ENCODE measurements at regions not wholly inside any gene's neighbourhood (a gene's known extent, or its start where the extent isn't known, plus 50 kb on each side); places are given as distances from the start of the nearest gene placed in this dataset.

GRCh38 chr5:145025775-145026174, 809.4 kb downstream of the PRELID2 start:
- no peak for TF ChIP-seq BACH1 (tag; IDR thresholded peaks at IDR 0.05)
- TF ChIP-seq, protein P1, sequence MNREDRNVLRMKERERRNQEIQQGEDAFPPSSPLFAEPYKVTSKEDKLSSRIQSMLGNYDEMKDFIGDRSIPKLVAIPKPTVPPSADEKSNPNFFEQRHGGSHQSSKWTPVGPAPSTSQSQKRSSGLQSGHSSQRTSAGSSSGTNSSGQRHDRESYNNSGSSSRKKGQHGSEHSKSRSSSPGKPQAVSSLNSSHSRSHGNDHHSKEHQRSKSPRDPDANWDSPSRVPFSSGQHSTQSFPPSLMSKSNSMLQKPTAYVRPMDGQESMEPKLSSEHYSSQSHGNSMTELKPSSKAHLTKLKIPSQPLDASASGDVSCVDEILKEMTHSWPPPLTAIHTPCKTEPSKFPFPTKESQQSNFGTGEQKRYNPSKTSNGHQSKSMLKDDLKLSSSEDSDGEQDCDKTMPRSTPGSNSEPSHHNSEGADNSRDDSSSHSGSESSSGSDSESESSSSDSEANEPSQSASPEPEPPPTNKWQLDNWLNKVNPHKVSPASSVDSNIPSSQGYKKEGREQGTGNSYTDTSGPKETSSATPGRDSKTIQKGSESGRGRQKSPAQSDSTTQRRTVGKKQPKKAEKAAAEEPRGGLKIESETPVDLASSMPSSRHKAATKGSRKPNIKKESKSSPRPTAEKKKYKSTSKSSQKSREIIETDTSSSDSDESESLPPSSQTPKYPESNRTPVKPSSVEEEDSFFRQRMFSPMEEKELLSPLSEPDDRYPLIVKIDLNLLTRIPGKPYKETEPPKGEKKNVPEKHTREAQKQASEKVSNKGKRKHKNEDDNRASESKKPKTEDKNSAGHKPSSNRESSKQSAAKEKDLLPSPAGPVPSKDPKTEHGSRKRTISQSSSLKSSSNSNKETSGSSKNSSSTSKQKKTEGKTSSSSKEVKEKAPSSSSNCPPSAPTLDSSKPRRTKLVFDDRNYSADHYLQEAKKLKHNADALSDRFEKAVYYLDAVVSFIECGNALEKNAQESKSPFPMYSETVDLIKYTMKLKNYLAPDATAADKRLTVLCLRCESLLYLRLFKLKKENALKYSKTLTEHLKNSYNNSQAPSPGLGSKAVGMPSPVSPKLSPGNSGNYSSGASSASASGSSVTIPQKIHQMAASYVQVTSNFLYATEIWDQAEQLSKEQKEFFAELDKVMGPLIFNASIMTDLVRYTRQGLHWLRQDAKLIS (CRISPR knock-in tag; IDR thresholded peaks at IDR 0.05): no peak

All from K562 (cell line).